Vagina (tissue), 2 donors: ENCODE measurements at regions not wholly inside any gene's neighbourhood (a gene's known extent, or its start where the extent isn't known, plus 50 kb on each side); places are given as distances from the start of the nearest gene placed in this dataset.

Experiments used
- CTCF ChIP-seq, 3 experiments: fragments of 450-650 bp in 2 of 3; fragments of 200-600 bp in 1 of 3; sonication (generic) in 1 of 3; IDR thresholded peaks; one replicate each; pipeline ENCODE4 v1.5.1; 2017 to 2019; ENCODE audit warnings: antibody characterized with exemption in 3 of 3, mild to moderate bottlenecking in 2 of 3, moderate library complexity in 2 of 3
- POLR2A ChIP-seq, 2 donors: fragments of 450-650 bp; IDR thresholded peaks; one replicate each; pipeline ENCODE4 v1.6.1; 2017; ENCODE audit warnings: antibody characterized with exemption in 2 of 2, mild to moderate bottlenecking in 2 of 2, moderate library complexity in 2 of 2

GRCh38 chr16:79912592-79913310 lies 312.2 kb upstream of the MAF start:
- TF ChIP-seq CTCF (IDR thresholded peaks at IDR 0.05) (no peak), POLR2A (IDR thresholded peaks at IDR 0.05) (no peak)
